Muscle of arm (tissue), 1 donor: ENCODE measurements at regions not wholly inside any gene's neighbourhood (a gene's known extent, or its start where the extent isn't known, plus 50 kb on each side); places are given as distances from the start of the nearest gene placed in this dataset.
"Not testable (repeated sequence)": the region's sequence is repeated elsewhere in the genome, so short reads cannot be mapped to it uniquely, and the experiment has no call there.

Experiments
- DNase-seq: peaks from one replicate; pipeline ENCODE4 v3.0.0-alpha.2; 2013

DNA sequence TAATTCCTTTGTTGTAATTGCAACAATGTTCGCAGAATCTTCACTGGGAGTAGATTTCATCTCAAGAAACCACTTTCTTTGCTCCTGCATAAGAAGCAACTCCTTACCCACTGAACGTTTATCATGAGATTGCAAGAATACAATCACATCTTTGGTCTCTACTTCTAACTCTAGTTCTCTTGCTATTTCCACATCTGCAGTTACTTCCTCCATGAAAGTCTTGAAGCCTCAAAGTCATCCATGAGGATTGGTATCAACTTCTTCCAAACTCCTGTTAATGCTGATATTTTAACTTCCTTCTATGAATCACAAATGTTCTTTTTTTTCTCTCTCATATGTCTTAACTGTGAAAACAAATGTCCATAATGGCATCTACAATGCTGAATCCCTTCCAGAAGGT lies 118.6 kb upstream of the RAB4A start:
- no peak for DNase-seq

DNA sequence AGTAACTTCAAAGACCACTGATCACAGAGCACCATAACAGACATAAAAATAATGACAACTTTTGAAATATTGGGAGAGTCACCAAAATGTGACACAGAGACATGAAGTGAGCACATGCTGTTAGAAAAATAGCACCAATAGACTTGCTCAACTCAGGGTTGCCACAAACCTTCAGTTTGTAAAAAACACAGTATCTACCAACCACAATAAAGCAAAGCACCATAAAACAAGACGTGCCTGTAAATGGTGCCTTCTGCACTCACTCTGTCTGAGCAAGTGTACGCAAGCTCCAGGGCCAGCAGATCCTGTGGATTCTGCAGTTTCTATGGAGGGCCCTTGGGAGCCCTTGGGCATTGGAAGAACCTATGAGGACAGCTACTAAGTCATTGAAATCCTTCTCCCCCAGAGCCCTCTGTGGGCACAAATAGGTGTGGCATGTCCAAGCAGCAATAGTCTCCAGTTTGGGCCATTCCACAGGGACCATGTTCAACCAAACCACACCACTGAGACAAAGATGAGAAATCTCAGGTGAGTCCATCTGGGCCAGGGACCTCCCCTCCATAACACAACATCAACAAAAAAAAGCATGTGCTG lies 116.9 kb upstream of the RAB4A start:
- DNase-seq, result no peak

DNA sequence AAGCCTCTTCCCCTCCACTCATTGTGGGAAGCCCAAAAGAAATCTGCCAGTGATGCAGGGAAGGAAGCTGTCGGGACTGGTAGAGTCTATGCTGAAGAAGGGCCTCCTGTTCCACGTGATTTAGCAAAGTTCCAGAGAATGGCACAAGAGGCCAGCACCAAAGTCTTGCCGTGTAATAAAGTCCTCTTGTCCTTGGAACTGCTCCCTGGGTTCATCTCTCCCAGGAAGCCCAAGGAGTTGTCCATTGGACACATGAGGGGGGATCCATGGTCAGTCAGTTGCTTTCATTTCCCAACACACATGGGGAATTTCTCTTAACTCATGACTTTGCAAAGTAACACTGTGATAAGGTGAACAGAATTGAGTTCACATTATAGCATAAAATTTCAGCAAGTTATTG lies 116.1 kb upstream of the RAB4A start:
- DNase-seq, result no peak

DNA sequence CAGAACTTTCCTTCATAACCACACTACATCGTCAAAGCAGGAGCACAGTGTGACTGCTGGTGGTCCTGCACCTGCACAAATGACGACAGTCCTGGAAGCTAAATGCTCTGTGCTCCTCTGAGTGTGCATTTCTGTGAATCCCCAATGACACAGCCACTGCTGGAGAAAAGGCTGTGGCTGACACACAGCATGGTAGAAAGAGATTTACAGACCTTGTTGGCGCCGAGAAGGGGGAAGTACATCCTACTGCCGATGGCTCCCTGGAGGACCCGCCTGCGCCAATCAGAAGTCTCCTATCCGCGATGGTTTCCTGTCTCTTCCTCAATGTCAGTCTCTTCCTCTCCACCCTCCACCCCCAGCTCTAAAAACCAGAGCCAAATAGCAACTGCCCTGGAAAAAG lies 115.4 kb upstream of the RAB4A start:
- peak; percentile 86 for DNase-seq

DNA sequence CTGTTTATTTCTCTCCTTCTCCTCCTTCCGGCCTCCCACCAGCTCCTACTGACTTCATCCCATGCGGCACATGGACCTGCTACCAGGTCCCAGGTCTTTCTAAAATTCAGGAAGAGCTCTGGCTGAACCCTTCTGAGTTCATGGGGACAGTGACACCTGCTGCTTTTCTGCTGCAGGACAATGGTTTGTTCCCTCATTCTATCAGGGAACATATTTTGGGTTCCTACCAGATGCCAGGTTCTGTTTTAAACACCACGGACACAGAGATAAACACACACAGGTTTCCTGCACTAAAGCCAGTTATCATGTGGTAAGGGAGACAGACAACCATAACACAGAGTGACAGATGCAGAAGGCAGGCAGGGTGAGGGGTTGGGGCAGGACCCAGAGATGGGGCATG lies 114.0 kb upstream of the RAB4A start:
- no peak for DNase-seq

DNA sequence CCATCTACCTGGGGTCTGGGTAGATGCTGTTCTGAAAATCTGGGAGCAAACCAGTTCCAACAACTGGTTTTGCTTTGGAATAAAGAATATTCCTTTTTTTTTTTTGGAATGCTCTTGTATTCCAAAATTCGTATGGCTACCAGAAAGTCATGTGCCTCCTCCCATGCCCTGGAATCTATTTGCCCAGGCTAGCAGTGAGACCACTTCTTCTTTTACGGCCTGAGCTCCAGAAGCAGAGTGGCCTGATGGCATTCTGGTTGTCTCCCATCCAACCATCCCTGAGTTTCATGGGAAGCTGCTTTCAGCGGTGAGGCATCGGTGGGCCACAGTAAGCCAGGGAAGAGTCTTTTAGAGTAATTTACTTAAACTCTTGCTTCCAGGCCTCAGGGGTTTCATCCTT lies 113.4 kb upstream of the RAB4A start:
- DNase-seq, result no peak

DNA sequence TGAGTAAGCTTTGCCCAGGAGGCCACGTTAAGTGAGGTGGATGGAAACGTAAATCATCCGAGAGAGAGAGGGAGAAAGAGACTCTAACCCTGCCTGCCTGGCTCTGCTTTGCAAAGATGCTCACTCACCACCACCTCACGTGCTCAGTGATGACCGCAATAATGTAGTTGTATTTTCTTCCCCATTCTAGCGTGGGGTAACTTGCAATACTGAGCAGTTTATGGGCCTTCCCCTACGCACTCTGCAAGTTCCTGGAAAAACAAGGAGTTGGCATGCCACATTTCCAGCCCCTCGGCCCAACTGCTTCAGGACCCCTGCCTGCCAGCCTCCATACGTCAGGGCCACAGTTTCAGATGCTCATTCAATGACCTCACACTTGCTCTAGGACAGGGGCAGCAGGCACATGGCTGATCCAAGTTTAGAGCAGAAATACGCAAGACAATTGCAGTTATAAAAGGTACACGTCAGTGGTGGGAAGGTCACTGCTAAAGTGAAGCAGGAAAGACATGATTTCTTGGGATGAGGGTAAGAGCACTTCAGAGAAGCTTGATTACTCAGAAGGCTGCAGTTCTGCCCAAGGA lies 112.5 kb upstream of the RAB4A start:
- no peak for DNase-seq

DNA sequence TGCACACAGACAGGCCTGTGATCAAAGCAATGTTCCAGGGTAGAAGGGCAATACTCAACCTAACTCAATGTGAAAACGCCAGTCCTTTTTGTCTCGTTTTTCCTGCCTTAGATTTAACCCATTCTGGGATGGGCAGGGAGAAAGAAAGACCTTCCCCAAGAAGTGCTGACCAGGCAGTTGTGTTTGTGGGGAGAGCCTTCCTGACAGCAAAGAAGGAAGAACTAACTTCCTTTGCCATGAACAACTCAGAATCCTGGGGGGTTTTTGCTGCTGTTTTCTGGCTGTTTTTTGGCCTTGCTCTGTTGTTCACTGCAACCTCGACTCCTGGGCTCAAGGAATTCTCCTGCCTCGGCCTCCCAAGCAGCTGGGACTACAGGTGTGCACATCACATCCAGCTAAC lies 112.0 kb upstream of the RAB4A start:
- no peak for DNase-seq

DNA sequence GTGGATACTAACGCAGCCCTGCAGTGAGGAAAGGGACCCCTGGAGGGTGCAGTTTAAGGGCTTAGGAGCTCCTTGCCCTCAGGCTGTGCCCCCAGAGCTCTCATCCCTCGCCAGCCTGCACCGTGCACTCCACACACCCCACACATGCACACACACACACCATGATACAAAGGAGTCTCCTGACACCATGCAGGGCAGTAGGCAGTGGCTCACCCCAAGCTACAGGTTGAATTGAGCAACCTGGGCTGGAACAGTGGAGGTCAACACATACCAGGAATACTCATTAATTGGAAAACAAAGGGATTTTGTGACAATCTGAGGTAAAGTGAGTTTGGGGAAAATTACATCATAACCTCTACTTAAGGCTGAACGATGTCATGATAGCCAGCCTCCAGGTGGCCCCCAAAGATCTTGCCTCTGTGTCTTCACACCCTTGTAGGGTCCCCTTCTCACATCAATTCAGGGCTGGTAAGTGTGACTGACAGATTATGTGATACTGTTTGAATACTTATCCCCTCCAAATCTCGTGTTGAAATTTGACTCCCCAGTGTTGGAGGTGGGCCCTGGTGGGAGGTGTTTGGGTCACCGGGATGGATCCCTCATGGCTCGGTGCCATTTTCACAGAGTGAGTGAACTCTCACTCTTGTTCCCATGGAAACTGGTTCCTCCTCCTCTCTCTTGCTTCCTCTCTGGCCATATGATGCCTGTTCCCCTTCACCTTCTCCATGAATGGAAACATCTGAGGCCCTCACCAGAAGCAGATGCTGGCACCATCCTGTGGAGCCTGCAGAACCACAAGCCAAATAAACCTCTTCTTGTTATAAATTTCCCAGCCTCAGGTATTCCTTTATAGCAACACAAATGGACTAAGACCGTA lies 111.0 kb upstream of the RAB4A start:
- no peak for DNase-seq

DNA sequence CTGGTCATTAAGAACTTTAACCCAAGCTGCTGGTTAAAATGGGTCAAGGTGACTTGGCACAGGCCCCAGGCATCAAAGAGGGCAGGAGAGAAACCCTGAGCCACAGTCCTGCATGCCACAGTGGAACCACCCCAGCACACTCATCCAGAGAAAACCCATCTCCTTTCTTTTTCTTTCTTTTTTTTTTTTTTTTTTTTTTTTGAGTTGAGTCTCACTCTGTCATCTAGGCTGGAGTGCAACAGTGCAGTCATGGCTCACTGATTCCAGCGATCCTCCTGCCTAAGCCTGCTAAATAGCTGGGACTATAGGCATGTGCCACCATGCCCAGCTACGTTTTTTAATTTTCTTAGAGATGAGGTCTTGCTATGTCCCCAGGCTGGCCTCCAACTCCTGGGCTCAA lies 109.2 kb upstream of the RAB4A start:
- no peak for DNase-seq

DNA sequence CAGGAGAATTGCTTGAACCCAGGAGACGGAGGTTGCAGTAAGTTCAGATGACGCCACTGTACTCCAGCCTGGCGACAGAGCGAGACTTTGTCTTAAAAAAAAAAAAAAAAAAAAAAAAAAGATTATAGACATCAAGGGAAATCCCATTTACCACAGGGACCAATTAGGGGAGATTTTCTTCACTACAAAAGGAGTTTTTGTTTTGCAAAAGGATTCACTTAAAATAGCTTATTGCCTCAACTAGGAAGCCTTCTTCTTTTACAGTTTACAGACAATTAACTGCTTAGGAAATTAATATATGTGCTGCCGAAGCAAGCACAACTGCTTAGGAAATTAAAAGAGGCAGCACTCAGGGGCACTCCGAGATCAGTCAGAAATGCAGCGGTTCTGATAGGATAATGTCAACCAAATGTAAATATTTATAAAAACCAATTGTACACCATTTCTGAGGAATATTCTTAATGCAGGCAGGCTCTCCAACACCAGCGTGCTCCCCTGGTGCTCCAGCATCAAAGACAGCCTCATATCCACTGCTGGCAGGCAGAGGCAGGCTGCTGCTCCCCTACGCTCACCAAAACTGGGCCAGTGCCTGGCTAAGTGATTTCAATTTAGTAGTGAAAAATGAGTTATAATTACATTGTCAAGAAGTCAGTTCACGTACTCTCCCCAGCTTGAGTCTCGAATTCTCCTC lies 107.9 kb upstream of the RAB4A start:
- no peak for DNase-seq

DNA sequence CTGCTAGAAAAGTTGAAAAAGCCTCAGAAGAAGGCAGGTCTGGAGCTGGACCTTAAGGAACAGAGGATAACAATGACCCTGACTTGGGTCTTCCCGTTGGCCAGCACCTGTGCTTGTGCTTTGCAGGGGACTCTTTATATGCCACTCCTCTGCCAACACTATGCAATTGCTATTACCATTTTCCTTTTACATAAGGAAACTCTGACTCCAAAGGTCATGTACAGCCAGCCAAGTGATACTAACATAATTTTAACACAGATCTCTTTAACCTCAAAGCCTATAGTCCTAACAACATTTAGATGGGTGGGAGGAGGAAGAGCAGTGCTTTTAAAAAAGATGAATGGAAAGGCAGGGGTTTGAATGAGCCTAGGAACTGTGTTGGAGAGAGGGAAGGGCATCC lies 106.6 kb upstream of the RAB4A start:
- no peak for DNase-seq

DNA sequence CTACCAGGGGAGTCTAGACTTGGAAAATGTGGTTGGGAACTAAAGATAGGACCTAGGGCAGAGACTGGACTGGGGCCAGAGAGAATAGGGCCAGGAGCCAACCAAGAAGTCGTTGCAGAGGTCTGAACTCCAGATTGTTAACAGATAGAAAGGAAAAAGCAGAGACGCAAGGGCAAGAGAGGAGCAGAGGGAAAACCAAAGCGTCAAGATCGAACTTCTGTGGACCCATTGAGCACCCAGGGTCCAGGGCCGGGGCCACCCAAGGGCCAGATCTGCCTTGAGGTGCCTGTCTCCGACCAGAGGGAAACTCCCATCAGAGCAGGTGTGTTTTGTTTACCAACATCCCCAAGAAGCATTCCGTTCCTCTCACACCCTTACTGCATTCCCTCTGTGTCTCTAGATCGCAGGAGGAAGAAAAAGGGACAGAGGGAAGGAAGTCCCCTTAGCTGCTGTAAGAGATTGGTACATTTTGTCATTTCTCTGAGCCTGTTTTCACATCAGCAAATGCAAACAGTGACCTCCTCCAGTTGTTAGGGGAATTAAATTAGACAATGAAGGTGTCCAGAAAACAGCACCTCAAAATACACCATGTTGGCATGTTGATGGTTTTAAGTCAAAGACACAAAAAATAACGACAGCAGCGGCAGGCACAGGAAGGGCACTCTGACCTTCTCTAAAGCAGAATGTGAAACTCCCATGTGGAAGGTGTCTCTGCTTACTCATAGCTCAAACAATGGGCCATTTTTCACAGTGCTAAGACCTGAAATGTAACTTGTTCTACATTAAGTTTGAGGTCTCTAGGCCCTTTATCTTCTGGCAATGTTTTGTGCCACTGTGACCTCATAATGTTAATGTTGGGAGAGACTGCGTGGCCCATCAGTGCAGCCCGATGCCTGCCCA lies 105.8 kb upstream of the RAB4A start:
- DNase-seq, result no peak

DNA sequence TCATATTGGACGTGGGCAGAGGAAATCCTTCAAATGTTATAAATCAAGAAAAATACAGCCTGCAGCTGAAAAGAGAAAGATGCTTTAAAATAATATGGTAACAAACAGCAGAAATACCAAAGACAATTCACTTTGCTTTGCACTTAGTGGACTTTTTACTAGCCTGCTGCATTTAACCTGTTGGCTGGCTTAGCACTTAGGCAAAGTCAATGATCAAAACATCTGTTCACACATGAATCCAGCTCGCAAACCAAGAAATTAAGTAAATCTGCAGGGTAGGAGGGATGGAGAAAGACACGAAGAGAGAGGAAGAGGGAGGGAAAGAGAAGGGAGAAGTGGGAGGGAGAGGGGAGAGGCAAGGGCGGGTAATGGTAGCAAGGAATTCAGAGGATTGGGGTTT lies 103.6 kb upstream of the RAB4A start:
- no peak for DNase-seq

DNA sequence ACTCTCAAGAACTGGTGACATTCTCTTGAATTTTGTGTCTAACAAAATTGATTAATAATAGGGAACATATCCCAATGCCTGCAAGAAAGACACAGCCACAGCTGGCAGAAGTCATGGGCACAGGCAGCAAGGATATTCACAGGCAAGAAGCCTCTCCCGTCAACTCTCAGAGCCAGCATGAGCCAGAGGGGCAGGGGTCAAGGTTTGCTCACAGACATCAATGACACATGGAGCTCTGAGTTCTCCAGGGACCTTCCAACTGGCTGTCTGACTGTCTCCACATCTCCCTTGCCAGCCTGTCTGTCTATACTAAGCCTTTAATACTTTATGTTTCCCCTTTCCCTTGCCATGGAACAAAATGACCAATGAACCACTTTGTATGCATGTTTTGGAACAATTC lies 101.5 kb upstream of the RAB4A start:
- DNase-seq, result no peak

DNA sequence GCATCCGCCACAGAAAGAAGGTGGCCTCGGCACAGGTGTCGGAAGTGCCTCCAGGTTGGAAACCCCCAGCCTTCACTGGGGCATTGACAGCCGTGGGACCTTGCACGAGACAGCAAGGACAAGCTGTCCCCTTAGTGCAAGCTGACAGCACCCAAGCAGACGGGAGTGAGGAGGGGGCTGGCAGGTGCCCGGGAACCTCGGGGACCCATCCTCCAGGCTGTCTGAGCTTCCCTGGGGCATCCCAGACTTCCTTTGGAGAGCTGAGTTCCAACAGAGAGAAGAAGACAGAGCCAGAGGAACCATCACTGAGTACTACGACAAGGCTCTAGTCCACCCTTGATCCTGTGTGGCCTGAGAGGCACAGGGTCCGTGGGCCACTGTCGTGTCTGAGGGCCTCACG lies 100.6 kb upstream of the RAB4A start:
- DNase-seq, result no peak

DNA sequence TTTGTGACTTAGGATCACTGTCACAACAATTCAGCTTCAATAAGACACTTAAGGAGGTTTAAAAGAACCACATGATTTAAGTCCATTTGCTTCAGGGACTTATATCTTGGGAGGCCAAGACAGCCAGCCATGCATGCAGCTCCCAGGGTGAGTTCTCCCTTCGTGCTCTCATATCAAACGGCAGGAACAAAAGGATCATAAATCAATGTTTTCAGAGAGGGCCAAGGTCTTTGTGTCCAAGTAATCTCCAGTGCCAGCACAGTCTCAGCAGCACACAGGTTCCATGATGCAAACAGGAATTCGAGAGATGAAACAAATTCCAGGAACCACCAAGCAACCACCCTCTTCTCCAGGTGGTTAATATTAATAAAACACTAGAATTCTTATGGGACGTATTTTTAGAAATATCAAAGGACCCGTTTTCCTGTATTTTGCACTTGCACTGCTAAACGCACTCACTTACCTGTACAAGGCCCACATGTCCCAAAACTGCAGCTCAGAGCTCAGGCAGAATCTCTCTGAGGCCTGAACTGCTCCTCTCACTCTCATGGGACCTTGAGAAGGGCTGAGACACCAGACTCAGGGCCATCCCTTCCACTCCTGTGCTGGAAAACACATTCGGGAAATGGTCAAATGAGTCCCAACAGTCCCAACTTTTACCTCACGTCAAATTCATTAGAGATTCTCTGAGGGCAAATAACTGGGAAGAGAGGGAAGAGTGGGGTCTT lies 100.0 kb upstream of the RAB4A start:
- DNase-seq, result no peak

DNA sequence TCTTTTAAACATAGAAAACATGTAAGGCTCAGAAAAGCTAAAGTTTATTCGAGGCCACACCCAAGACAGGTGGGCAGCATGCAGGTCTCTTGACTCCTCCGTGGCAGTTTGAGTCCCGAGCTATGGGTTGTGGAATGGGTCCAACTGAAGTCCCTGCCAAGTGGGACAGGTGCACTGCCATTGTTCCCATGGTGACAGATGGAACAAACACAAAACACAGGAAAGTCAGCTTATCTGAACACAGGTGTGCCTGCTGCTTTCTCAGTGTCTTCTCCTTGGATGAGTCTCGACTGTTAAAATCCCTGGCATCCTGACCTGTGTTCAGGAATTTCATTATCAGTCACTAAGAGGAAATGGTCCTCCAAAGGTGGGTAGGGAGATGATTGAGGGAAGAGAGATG lies 99.0 kb upstream of the RAB4A start:
- DNase-seq, result no peak

DNA sequence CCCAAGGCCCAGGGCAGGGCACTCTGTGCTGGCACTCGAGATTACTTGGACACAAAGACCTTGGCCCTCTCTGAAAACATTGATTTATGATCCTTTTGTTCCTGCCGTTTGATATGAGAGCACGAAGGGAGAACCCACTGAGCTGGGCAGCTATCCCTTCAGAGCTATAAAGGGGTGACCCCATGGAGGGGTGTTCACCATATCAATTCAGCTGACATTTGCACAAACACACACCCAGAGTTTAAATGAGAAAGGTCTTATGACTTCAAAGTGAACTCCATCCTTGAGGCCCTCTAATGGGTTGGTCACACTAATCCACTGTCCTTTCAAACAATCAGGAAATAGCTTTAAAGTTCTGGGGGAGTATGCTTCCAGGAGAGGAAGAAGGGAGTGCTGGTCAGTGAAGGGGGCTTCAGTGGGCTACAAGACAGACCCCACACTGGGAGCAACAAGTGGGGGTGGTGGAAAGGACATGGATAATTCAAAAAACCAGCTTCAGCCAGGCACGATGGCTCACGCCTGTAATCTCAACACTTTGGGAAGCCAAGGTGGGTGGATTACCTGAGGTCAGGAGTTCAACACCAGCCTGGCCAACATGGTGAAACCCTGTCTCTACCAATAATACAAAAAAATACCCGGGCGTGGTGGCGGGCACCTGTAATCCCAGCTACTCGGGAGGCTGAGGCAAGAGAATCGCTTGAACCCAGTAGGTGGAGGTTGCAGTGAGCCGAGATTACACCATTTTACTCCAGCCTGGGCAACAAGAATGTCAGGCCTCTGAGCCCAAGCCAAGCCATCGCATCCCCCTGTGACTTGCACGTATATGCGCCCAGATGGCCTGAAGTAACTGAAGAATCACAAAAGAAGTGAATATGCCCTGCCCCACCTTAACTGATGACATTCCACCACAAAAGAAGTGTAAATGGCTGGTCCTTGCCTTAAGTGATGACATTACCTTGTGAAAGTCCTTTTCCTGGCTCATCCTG lies 97.1 kb upstream of the RAB4A start:
- not testable (repeated sequence) for DNase-seq

DNA sequence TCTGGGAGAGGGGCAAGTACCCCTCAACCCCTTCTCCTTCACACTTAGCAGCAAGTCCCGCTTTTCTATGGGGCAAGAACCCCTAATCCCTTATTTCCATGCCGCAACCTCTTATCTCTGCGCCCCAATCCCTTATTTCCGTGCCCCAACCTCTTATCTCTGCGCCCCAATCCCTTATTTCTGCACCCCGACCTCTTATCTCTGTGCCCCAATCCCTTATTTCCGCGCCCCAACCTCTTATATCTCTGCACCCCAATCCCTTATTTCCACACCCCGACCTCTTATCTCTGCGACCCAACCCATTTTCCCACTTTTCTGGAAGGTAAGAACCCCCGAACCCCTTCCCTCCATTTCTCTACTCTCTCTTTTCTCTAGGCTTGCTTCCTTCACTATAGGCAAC lies 95.6 kb upstream of the RAB4A start:
- DNase-seq, result not testable (repeated sequence)
